SK-N-MC (cell line): ENCODE measurements at regions not wholly inside any gene's neighbourhood (a gene's known extent, or its start where the extent isn't known, plus 50 kb on each side); places are given as distances from the start of the nearest gene placed in this dataset.

ENCODE experiments used
- DNase-seq: peaks from one replicate; pipeline ENCODE4 v3.0.0-alpha.2; 2011; ENCODE audit warnings: low read depth, low spot score
- H3K27ac ChIP-seq: fragments of 200-600 bp; sonication (generic); 2 replicates; pipeline ENCODE4 v1.5.1; 2016; ENCODE audit warnings: mixed run types
- H3K36me3 ChIP-seq: fragments of 200-600 bp; sonication (generic); 2 replicates; pipeline ENCODE4 v1.6.1; 2017; ENCODE audit warnings: antibody characterized with exemption, low read length, mixed read lengths; ENCODE audit not compliant: insufficient read depth
- H3K4me3 ChIP-seq: fragments of 200-600 bp; sonication (generic); 2 replicates; pipeline ENCODE4 v1.5.1; 2016
- H3K9ac ChIP-seq: fragments of 200-600 bp; sonication (generic); 2 replicates; pipeline ENCODE4 v1.8.0; 2017; ENCODE audit warnings: mixed run types, mixed read lengths; ENCODE audit not compliant: insufficient read length
- H3K9me3 ChIP-seq: fragments of 200-600 bp; sonication (generic); 2 replicates; pipeline ENCODE4 v1.6.1; 2017; ENCODE audit warnings: low read depth, mild to moderate bottlenecking, antibody characterized with exemption, low read length, moderate library complexity, mixed read lengths
- EZH2 ChIP-seq: fragments of 200-600 bp; sonication (generic); IDR thresholded peaks from one replicate; pipeline ENCODE4 v1.6.1; 2017; ENCODE audit warnings: antibody characterized with exemption
- FOXP2 ChIP-seq: optimal IDR thresholded peaks from 2 replicates; pipeline ENCODE3; 2011; ENCODE audit warnings: mild to moderate bottlenecking, moderate library complexity; ENCODE audit not compliant: insufficient read depth; ENCODE audit errors: extremely low read length, control extremely low read depth
- POLR2AphosphoS5 ChIP-seq: IDR thresholded peaks from 2 replicates; pipeline ENCODE4 v1.6.1; 2012; ENCODE audit warnings: mild to moderate bottlenecking, low read depth, low read length, borderline replicate concordance

GRCh38 chr12:124391340-124392261, 96.7 kb downstream of the RFLNA start:
- Histone ChIP-seq H3K4me3 (no peak overlapping the region), H3K27ac (no peak overlapping the region), H3K9ac (no peak overlapping the region), H3K9me3 (no peaks in the 10 kb centered on the region), H3K36me3 (peaks cover 15% of the 10 kb centered on the region)
- DNase-seq, result no peak
- TF ChIP-seq FOXP2 (no peak), EZH2 (no peak), POLR2AphosphoS5 (no peak)

- no peak for TF ChIP-seq EZH2
- TF ChIP-seq POLR2AphosphoS5, result no peak
- Histone ChIP-seq H3K4me3 (no peak overlapping the region), H3K27ac (no peak overlapping the region), H3K36me3 (peaks cover 10% of the 10 kb centered on the region), H3K9ac (no peak overlapping the region), H3K9me3 (no peaks in the 10 kb centered on the region)
- no peak for DNase-seq
These were observed 95.7 kb downstream of the RFLNA start for GRCh38 chr12:124390442-124391097.

GRCh38 chr12:124389725-124390441, 95.0 kb downstream of the RFLNA start:
- TF ChIP-seq POLR2AphosphoS5 (no peak), FOXP2 (no peak), EZH2 (no peak)
- Histone ChIP-seq H3K9me3 (no peaks in the 10 kb centered on the region), H3K36me3 (peaks cover 10% of the 10 kb centered on the region), H3K4me3 (no peak overlapping the region), H3K27ac (no peak overlapping the region), H3K9ac (no peak overlapping the region)
- no peak for DNase-seq

- no peak for DNase-seq
- no peak overlapping the region for H3K27ac ChIP-seq
- no peak overlapping the region for H3K4me3 ChIP-seq
- no peak overlapping the region for H3K9ac ChIP-seq
- TF ChIP-seq EZH2 (no peak), POLR2AphosphoS5 (no peak), FOXP2 (no peak)
- H3K9me3 ChIP-seq, result no peaks in the 10 kb centered on the region
- H3K36me3 ChIP-seq, result peaks cover 10% of the 10 kb centered on the region
These were observed 94.3 kb downstream of the RFLNA start for GRCh38 chr12:124389138-124389724.

- no peak overlapping the region for H3K4me3 ChIP-seq
- peaks cover 6% of the 10 kb centered on the region for H3K36me3 ChIP-seq
- no peak for DNase-seq
- H3K9me3 ChIP-seq, result no peaks in the 10 kb centered on the region
- no peak overlapping the region for H3K27ac ChIP-seq
- H3K9ac ChIP-seq, result no peak overlapping the region
- TF ChIP-seq EZH2, result no peak
- no peak for TF ChIP-seq POLR2AphosphoS5
These were observed 93.8 kb downstream of the RFLNA start for GRCh38 chr12:124388679-124389137.

GRCh38 chr12:124388038-124388671, 93.3 kb downstream of the RFLNA start:
- TF ChIP-seq FOXP2 (no peak), EZH2 (no peak), POLR2AphosphoS5 (no peak)
- Histone ChIP-seq H3K4me3 (no peak overlapping the region), H3K36me3 (peaks cover 6% of the 10 kb centered on the region; the same call in 1 of the 2 replicates), H3K9ac (no peak overlapping the region), H3K27ac (no peak overlapping the region), H3K9me3 (no peaks in the 10 kb centered on the region)
- DNase-seq, result no peak

- no peak for TF ChIP-seq POLR2AphosphoS5
- no peak for TF ChIP-seq EZH2
- no peak for TF ChIP-seq FOXP2
- Histone ChIP-seq H3K4me3 (no peak overlapping the region), H3K9ac (no peak overlapping the region), H3K36me3 (peaks cover 6% of the 10 kb centered on the region; the same call in 1 of the 2 replicates), H3K9me3 (no peaks in the 10 kb centered on the region), H3K27ac (no peak overlapping the region)
- DNase-seq, result no peak
These were observed 92.6 kb downstream of the RFLNA start for GRCh38 chr12:124387528-124387911.
